Hematopoietic multipotent progenitor cell treated with erythropoietin and hydrocortisone succinate and interleukin-3 and kit ligand, for 17 days (in vitro differentiated cells): ENCODE measurements at regions not wholly inside any gene's neighbourhood (a gene's known extent, or its start where the extent isn't known, plus 50 kb on each side); places are given as distances from the start of the nearest gene placed in this dataset.
"Not testable (repeated sequence)": the region's sequence is repeated elsewhere in the genome, so short reads cannot be mapped to it uniquely, and the experiment has no call there.

Experiments
- DNase-seq: peaks from one replicate; pipeline ENCODE4 v3.0.0-alpha.2; 2015; ENCODE audit warnings: low spot score

DNA sequence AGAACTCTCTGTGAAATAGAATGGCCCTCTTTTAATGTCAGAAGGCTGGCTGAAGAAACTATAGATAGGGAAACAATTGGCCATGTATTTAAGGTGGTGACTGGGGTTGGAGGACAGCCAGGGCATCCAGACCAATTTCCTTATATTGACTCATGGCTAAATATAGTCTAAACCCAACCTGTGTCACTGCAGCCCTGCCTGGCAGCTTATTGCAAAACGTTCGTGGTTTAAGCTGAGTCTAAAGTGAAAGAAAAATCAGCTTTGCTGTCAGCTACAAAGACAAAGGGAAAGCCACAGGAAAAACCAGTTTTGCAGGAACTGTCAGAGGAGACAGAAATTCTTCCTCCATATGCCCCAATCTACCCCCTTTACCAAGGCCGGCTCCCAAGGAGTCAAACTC is 902.8 kb upstream of the NDST4 start:
- no peak for DNase-seq

DNA sequence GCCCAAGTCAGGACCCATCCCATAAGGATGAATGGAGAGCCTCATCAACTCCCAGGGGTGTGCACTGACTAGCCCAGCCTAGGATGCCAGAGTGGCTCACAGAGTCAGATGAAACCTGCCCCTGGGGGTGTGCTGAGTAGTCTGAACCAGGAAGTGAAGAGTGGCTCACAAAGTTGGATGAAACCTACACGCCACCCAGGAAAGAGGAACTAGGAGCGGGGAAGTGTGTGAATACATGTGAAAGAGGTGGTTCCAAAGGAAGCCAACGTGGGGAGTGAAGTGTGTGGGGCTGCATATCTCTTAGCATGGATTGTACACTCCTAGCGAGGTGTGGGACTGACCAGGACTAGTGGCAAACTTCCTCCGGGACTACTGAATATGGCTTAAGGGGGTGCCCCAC is 902.1 kb upstream of the NDST4 start:
- DNase-seq = no peak

DNA sequence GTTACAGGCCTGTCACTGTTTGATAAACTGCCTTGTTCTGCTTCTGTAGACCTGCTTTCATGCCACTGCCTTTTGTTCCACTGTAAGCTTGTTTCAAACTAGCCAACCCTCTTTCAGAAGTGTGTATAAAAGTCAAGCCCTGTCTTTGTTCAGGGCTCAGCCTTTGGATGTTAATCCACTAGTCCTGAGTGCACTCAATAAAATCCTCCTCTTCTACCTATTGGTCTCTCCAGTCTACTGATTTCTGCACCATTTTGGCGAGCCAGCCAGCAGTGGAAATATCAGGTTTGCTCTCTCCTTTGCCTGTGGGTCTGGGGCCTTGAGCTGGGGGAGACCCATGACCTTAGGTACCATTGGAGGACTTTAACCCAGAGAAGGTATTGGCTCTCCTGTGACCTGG is 901.6 kb upstream of the NDST4 start:
- no peak for DNase-seq

DNA sequence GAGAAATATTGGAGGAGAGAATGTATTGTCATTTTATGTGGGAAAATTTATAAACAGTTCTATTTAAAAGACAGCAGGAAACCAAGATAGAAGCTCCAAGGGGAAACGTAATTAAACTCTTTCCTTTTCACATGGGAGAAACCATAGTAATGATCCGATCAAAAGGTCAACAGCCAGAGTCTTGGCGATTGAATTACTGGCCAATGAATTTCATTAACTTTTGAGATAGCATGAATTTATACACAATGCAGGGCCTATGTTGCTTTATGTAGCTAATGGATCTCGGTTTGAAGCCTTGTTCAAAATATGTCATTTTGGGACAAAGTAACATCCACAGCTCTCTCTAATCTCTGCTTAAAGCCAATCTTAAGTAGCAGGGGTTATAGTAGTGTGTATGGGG is 897.5 kb upstream of the NDST4 start:
- no peak for DNase-seq

DNA sequence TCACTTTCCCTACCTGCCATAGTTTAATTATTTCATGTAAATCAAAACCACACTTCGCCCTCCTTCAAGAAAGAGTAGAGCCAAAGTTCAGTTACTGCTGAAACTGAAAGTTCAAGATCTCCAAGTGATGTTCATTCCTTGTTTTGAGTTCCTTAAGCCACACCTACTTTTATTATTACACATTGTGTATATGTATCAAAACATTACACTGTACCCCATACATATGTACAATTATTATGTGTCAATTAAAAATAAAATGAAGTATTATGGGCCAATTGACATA is 892.3 kb upstream of the NDST4 start:
- DNase-seq = no peak

DNA sequence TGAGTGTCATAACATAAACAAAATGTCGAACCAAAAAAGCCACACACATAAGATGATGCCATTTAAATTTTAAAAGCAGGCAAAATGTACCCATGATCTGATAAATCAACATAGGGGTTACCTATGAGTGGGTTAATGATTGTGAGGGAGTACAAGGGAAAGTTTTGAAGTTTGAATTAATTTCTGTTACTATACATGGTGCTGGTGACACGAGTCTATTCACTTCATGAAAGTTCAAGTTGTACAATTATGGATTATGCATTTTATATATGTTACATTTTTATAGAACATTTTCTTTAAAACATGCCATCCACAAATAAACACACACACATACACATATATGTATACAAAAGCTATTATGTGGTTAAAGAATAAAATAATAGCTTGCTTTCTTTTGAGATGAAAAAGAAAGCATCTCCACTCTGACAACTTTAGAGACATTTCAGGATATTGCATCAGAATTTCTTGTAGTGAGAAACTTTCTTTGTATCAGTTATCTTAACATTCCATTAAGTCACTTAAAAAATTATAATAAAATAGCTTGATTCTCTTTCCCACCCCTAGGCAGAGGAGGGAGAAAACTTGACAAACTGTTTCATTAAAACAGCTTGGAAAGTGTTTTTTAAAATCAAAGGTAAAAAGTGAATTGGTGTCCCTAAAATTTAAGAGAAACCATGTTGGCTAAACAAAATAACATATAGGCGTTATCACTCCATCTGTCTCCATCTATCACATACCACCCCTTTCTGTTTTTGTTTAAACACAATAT is 891.8 kb upstream of the NDST4 start:
- DNase-seq = no peak

DNA sequence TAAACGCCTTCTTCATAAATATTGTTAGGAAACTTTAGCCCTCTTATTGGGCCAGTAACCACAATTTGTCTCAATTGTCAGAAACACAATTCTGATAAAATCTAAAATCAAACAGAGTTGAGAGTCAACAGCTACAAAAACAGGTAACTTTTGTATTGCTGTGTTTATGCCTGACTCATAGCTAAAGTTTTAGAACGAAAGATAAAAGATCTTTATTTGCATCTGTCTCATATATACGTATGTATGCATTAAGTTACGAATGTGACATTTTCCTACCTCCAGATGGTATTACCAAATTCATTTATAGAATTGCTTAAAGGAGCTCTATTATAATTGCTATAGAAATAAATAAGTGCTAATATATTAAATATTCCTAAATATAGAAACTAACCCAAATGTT is 887.9 kb upstream of the NDST4 start:
- DNase-seq = no peak

DNA sequence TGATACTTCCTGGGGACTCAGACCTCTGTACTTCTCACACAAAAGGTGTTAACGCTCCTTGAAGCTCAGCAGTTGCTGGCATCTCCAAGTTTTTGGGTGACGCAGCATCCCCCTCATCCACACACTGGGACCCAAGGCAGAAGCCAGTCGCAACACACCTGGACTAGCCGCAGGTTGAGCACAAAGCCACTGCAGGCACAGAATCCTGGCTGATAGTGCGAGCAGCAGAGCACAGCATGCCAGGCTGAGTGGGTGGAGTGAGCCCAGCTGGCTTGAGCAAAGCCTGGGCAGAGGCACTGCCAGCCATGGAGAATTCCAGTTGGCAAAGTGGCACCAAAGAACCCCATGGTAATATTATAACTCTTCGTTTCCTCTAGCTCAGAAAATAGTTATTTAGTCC is 873.2 kb upstream of the NDST4 start:
- DNase-seq = no peak

DNA sequence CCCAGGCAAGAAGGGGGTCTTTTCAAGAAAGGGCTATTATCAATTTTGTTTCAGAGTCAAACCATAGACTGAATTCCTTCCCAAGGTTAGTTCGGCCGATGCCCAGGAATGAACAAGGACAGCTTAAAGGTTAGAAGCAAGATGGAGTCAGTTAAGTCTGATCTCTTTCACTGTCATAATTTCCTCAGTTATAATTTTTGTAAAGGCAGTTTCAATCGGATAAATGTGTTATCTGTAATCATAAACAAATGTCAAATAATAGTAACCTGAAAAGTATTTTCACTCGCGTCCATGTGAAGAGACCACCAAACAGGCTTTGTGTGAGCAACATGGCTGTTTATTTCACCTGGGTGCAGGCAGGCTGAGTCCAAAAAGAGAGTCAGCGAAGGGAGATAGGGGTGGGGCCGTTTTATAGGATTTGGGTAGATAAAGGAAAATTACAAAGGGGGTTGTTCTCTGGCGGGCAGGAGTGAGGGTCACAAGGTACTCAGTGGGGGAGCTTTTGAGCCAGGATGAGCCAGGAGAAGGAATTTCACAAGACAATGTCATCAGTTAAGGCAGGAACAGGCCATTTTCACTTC is 862.1 kb upstream of the NDST4 start:
- not testable (repeated sequence) for DNase-seq

DNA sequence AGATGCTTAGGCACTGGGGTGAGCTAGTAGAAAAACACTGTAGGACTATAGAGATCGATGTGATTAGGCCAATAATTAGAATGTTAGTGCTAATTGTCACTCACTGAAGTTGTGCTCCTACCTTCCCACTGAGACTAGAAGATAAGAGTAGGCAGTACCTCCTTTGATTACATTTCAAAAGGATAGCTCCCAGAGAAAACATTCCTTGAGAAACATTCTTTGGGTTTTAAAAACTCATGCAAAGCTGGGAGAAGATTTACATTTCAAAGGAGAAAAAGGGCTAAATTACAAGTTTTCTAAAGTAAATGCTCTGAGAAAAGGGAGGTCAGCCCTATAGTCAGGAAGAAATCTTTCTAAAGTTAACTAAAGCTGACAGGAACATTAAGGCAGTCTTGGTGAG is 860.3 kb upstream of the NDST4 start:
- no peak for DNase-seq

DNA sequence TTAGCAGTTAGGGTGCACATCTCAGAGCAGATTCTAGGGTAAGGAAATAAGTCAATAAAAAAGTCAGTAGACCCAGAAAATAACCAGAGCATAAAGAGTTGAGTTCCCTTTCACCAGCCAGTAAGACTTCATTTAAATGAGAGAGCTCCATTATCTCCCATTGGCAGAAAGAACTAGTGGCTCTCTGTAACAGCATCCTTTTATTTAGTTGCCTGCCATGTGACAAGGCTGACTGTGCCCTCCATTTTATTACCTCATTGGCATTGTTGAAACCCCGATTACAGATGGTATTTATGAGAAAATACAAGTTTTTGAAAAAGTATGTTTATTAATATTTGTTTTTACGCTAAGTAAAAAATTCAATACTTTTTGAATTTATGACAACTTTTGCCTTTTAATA is 859.5 kb upstream of the NDST4 start:
- DNase-seq = no peak

DNA sequence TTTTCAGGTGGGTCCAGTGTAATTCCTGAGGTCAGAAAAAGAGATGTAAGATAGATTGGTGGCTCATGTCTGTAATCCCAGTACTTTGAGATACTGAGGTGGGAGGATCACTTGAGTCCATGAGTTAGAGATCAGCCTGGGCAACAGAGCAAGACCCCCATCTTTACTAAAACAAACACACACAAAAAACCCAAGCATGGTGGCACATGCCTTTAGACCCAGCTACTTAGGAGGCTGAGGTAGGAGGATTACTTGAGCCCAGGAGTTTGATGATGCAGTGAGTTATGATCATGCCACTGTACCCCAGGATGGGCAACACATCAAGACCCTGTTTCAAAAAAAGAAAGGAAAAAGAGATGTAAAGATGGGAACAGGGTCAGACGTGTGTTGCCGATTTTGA is 857.4 kb upstream of the NDST4 start:
- DNase-seq = no peak

DNA sequence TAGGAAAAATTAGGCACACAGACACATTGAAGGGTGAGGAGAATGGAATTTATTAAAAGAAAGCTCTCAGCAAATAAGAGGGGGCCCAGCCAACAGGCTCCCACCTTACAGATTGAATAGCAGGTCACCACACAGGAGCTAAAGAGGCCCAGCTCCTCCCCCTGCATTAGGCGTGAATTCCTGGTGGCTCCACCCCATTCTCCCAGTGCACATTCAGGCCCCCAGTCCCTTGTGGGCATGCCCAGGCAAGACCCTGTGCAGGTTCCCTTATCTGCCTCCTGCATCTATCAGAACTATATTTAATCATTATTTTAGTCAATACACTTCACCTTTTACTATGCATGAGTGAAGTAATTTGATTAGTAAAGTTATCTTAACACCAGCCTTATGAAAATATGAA is 856.3 kb upstream of the NDST4 start:
- DNase-seq = no peak

DNA sequence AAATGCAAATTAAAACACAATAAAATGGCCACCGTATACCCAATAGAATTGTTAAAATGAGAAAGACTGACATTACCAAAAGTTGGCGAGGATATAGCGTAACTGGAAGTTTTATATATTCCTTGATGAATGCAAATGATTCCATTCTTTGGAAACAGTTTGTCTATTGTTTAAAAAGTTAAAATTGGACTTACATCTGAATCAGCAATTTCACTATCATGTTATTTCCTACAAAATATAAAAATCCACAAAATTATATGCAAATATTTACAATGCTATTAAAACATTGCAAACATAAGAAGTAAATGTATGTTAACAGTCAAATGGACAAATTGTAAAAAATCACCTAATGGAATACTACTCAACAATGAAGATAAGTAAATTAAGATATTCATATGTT is 852.2 kb upstream of the NDST4 start:
- DNase-seq = no peak

DNA sequence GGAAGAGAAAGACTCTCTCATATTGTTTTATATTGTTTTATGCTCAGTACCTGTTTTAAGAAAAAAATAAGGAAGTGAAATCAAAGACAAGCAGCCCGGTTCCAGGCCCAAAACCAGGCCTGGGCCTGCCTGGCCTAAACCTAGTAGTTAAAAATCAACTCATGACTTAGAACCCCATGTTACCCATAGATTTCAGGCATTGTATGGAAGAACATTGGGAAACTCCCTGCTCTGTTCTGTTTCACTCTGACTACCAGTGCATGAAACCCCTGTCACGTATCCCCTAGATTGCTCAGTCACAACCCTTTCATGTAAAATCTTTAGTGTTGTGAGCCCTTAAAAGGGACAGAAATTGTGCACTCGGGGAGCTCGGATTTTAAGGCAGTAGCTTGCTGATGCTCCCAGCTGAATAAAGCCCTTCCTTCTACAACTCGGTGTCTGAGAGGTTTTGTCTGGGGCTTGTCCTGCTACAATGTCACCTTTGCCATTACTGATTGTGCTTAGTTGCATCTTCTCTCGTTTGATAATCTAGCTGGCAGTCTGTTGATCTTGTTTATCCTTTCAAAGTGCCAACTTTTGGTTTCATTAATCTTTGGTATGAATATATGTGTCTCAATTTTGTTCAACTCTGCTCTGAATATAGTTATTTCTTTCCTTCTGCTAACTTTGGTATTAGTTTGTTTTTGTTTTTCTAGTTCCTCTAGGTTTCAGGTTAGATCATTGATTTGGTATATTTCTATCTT is 842.8 kb upstream of the NDST4 start:
- DNase-seq = not testable (repeated sequence)

DNA sequence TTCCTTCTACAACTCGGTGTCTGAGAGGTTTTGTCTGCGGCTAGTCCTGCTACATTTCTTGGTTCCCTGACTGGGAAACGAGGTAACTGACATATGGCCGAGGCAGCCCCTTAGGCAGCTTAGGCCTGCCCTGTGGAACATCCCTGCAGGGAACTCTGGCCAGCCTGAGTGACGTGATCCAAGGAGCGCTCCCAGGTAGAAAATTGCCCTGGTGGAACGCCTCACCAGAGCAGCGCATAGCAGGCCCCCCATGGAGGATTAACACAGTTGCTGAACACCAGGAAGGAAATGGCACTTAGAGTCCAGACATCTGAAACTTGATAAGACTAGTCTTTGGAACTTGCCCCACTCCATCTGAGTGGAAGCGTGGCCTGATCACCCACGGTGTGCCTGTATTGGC is 837.4 kb upstream of the NDST4 start:
- DNase-seq = no peak

DNA sequence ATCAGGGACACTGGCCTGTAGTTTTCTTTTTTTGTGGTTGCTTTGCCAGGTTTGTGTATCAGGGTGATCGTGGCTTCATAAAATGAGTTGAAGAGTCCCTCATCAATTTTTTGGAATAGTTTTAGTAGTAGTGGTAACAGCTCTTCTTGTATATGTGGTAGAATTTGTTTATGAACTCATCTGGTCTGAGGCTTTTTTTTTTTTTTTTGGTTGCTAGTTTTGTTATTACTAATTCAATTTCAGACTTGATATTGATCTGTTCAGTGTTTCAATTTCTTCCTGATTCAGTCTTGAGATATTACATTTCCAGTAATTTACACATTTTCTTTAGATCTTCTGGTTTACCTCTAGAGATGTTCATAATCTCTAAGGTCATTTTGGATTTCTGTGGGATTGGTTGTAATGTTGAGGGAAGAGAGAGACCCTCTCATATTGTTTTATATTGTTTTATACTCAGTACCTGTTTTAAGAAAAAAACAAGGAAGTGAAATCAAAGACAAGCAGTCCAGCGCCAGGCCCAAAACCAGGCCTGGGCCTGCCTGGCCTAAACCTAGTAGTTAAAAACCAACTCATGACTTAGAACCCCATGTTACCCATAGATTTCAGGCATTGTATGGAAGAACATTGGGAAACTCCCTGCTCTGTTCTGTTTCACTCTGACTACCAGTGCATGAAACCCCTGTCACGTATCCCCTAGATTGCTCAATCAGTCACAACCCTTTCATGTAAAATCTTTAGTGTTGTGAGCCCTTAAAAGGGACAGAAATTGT is 836.7 kb upstream of the NDST4 start:
- DNase-seq = not testable (repeated sequence)

DNA sequence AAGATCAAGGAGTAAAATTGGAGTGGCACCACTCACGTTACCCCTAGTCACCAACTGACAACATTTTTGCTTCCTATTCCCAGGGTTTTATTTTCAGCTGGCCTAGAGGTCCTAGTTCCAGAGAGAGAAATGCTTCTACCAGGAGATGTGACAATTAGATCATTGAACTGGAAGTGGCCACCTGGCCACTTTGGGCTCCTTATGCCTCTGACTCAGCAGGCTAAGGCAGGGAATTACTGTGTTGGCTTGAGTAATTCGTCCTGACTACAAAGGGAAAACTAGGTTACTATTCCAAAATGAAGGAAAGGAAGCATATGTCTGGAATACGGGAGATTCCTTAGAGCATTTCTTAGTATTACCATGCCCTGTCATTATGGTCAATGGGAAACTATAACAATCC is 831.6 kb upstream of the NDST4 start:
- no peak for DNase-seq

DNA sequence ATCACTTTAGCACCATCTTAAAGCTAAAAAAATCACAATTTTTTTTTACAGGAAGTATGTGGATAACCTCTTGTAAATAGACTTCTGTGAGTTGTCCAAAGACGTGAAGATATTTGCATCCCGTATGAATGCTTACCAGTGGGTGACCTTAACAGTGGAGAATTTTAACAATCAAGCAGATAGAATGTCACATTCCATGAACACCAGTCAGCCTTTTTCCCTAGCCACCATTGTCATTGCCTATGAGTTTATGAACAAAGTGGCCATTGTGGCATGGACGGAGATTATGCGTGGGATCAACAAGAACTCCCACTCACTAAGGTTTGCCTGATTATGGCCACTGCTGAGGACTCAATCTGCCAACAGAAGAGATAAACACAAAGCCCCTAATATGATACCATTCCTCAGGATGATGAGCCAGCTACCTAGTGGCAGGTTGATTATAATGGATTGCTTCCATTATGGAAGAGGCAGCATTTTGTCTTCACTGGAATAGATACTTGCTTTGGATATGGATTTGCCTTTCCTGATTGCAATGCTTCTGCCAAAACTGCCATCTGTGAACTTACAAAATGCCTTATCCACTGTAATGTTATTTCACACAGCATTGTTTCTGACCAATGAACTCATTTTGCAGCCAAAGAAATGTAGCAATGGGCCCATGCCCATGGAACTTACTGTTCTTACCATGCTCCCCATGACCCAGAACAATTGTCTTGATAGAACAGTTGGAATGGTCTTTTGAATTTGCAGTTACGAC is 830.9 kb upstream of the NDST4 start:
- no peak for DNase-seq

DNA sequence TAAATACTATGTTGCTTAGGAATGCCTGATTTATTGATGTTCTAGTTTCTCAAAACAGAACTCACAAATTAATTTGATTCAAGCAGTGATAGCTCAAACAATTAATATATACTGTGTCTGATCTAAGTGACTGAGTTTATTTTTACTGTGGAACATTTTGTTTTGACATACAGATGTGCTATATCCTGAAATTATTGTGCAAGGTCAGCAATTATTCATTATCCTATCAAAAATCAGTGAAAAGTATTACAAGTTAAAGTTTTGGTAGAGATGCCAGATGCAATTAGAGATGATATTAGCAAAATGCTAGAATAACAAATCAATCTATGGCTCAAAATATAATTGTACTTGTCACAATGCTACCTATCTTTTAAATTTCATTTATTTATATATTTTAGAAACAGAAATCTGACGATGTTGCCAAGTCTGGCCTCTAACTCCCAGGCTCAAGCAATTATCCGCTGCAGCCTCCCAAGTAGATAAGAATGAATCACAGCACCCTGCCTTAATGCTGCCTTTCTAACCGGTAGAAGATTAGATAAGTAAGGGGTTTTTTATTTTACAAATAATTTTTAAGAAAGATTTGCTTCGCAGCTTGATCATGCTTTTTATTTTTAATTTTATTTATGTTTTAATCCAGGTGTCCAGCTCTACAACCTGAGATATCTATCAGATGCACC is 825.5 kb upstream of the NDST4 start:
- no peak for DNase-seq

DNA sequence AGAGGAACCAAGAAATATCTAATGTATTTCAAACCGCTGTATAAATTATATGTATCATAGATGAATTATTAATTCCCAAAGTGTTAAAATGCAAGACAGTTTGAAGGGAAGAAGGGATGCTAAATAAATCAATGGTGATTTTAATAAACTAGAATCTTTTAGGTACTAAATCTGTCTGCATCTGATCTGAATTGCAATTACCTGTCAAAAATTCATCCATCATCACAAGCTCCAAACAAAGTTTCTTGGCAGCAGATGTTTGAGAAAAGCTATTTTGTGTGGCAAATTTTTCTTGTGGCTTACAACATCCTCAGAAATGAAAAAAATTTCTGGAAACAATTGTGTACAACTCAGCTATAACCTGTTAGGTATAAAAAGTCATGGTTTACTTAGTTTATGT is 816.0 kb upstream of the NDST4 start:
- no peak for DNase-seq

DNA sequence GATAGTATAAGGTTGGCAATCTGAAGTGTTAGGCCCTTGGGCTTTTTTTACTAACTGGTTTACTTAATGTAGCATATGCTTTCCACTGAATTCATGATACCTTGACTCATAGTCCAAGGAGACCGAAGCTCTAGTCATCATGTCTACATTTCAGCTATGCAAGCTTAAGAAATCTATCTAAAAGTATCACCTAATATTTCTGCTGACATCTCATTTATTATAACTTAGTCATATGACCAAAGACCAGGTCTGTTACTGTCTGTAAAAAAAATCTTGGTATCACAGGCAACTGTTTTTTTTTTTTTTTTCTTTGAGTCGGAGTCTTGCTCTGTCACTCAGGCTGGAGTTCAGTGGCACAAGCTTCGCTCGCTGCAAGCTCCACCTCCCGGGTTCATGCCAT is 814.0 kb upstream of the NDST4 start:
- DNase-seq = no peak
